HepG2 (cell line): ENCODE measurements at regions not wholly inside any gene's neighbourhood (a gene's known extent, or its start where the extent isn't known, plus 50 kb on each side); places are given as distances from the start of the nearest gene placed in this dataset.

ENCODE experiments used
- ATAC-seq: fragments of 200-7000 bp; cut with Tn5 transposase; 3 replicates; pipeline ENCODE4 v1.9.1; 2020; ENCODE audit warnings: mild to moderate bottlenecking, moderate library complexity
- BruUV-seq: library from RNA; stranded (reverse); fragments of 400-500 nt; replicated peaks from 2 replicates; lab custom pipeline; 2021; lab: Mats Ljungman, UMichigan
- CTCF ChIA-PET: fragments of 300-600 bp; formaldehyde crosslinking; extraction: SDS; loops from one replicate; lab custom pipeline; 2021; ENCODE audit warnings: low total read pairs, inconsistent platforms, low intra/inter-chr PET ratio; lab: Yijun Ruan, JAX
- POLR2A ChIA-PET: fragments of 350-600 bp; sonication (Branson Sonifier 250); formaldehyde crosslinking; loops from one replicate; lab custom pipeline; 2020; ENCODE audit warnings: antibody characterized with exemption, inconsistent platforms; lab: Yijun Ruan, JAX
- DNase-seq: peaks from one replicate; pipeline ENCODE4 v3.0.0-alpha.2; 2015; ENCODE audit warnings: low spot score
- FAIRE-seq: peaks from 3 replicates; lab custom pipeline; 2011; peaks lifted over from hg19 to GRCh38; lab: Jason Lieb, UNC
- H2AFZ ChIP-seq: one replicate; pipeline ENCODE4 v1.6.1; 2011; ENCODE audit warnings: low read length, inconsistent platforms
- H3K27ac ChIP-seq: fragments of 300-600 bp; 3 replicates; pipeline ENCODE4 v1.8.0; 2011; ENCODE audit warnings: mixed run types, mild to moderate bottlenecking, mixed read lengths, low read length, inconsistent platforms; ENCODE audit not compliant: insufficient read depth; ENCODE audit errors: extremely low read length
- H3K27me3 ChIP-seq, 2 experiments: fragments of 200-600 bp in 1 of 2; 2 replicates in 1 of 2; 3 replicates in 1 of 2; pipeline versions ENCODE4 v1.6.0 to v1.8.0; 2011; ENCODE audit warnings: low read length in 2 of 2, mild to moderate bottlenecking in 2 of 2, moderate library complexity in 2 of 2, inconsistent platforms in 1 of 2; ENCODE audit not compliant: insufficient read depth in 2 of 2, control insufficient read depth in 1 of 2
- H3K36me3 ChIP-seq, 2 experiments: fragments of 200-600 bp in 1 of 2; replicated peaks in 1 of 2; 2 replicates in 1 of 2; 3 replicates in 1 of 2; pipeline versions ENCODE4 v1.5.1 to v1.8.0; 2011; ENCODE audit warnings: low read length in 2 of 2, inconsistent platforms in 1 of 2; ENCODE audit not compliant: insufficient read depth in 2 of 2, control insufficient read depth in 1 of 2
- H3K4me1 ChIP-seq: 2 replicates; pipeline ENCODE4 v1.5.1; 2012; ENCODE audit warnings: low read length, inconsistent platforms; ENCODE audit not compliant: insufficient read depth
- H3K4me2 ChIP-seq: 2 replicates; pipeline ENCODE4 v1.6.0; 2011; ENCODE audit warnings: low read depth, low read length, inconsistent platforms
- H3K4me3 ChIP-seq, 3 experiments: fragments of 200-600 bp in 1 of 3; sonication (generic), shearing (Covaris generic) in 1 of 3; replicated peaks in 1 of 3; 2 replicates each; pipeline ENCODE4 v1.5.1; 2011 to 2016; ENCODE audit warnings: low read length in 3 of 3, inconsistent platforms in 2 of 3, low read depth in 2 of 3, mild to moderate bottlenecking in 2 of 3, control low read depth in 1 of 3, mixed read lengths in 1 of 3; ENCODE audit not compliant: insufficient read depth in 1 of 3
- H3K79me2 ChIP-seq: one replicate; pipeline ENCODE4 v1.6.1; 2011; ENCODE audit warnings: low read length, inconsistent platforms; ENCODE audit not compliant: insufficient read depth
- H3K9ac ChIP-seq: 2 replicates; pipeline ENCODE4 v1.6.0; 2011; ENCODE audit warnings: mild to moderate bottlenecking, low read depth, low read length, inconsistent platforms; ENCODE audit not compliant: insufficient read depth
- H3K9me3 ChIP-seq: 2 replicates; pipeline ENCODE4 v1.5.1; 2012; ENCODE audit warnings: mild to moderate bottlenecking, low read length
- H4K20me1 ChIP-seq: 2 replicates; pipeline ENCODE4 v1.6.0; 2011; ENCODE audit warnings: inconsistent platforms, mild to moderate bottlenecking, low read length, moderate library complexity; ENCODE audit not compliant: insufficient read depth
- ASH2L ChIP-seq: fragments of 300-600, 200-600 bp; sonication (generic); IDR thresholded peaks from 2 replicates; pipeline ENCODE4 v1.7.0; 2017; ENCODE audit warnings: low read depth, mild to moderate bottlenecking, moderate library complexity, mixed read lengths, low read length; ENCODE audit not compliant: insufficient read length
- CREM ChIP-seq, 2 experiments: sonication (generic) in 1 of 2; formaldehyde crosslinking in 1 of 2; IDR thresholded peaks; 2 replicates each; pipeline versions ENCODE4 v1.4.0 to v1.6.1; 2016 to 2020; ENCODE audit warnings: antibody characterized with exemption in 1 of 2, mild to moderate bottlenecking in 1 of 2, missing genetic modification reagents in 1 of 2
- FLYWCH1 ChIP-seq: sonication (generic); formaldehyde crosslinking; IDR thresholded peaks from 2 replicates; pipeline ENCODE4 v1.8.1; 2023; ENCODE audit warnings: mild to moderate bottlenecking, missing genetic modification reagents
- GATAD1 ChIP-seq: IDR thresholded peaks from 2 replicates; pipeline ENCODE4 v1.6.1; 2016; ENCODE audit warnings: missing genetic modification reagents, missing compliant biosample characterization
- GLMP ChIP-seq: sonication (generic); formaldehyde crosslinking; IDR thresholded peaks from 2 replicates; pipeline ENCODE4 v1.9.0; 2021; ENCODE audit warnings: missing genetic modification reagents, mild to moderate bottlenecking, borderline replicate concordance
- MIER3 ChIP-seq: IDR thresholded peaks from 2 replicates; pipeline ENCODE4 v1.6.1; 2016; ENCODE audit warnings: missing compliant biosample characterization, borderline replicate concordance
- PHF20 ChIP-seq: sonication (generic); formaldehyde crosslinking; IDR thresholded peaks from 2 replicates; pipeline ENCODE4 v1.5.0; 2020; ENCODE audit warnings: mild to moderate bottlenecking, missing genetic modification reagents
- POLR2AphosphoS5 ChIP-seq: IDR thresholded peaks from 2 replicates; pipeline ENCODE4 v1.6.1; 2012; ENCODE audit warnings: low read depth, low read length
- REL ChIP-seq: sonication (generic); formaldehyde crosslinking; conservative IDR thresholded peaks from 2 replicates; pipeline ENCODE4 v1.8.0; 2022; ENCODE audit warnings: mild to moderate bottlenecking, missing genetic modification reagents, moderate library complexity
- RFX1 ChIP-seq: fragments of 450-650 bp; IDR thresholded peaks from 2 replicates; pipeline ENCODE4 v1.6.1; 2017
- SKI ChIP-seq: fragments of 450-650 bp; IDR thresholded peaks from one replicate; pipeline ENCODE4 v1.6.1; 2018; ENCODE audit warnings: mild to moderate bottlenecking; ENCODE audit not compliant: partially characterized antibody
- SMYD3 ChIP-seq: sonication (generic); formaldehyde crosslinking; IDR thresholded peaks from 2 replicates; pipeline ENCODE4 v1.8.1; 2023; ENCODE audit warnings: mild to moderate bottlenecking, missing genetic modification reagents
- TBP ChIP-seq: sonication (generic); formaldehyde crosslinking; IDR thresholded peaks from 2 replicates; pipeline ENCODE4 v1.5.0; 2020; ENCODE audit warnings: missing genetic modification reagents
- ZFP36L1 ChIP-seq: sonication (generic); formaldehyde crosslinking; IDR thresholded peaks from 2 replicates; pipeline ENCODE4 v1.8.0; 2022; ENCODE audit warnings: mild to moderate bottlenecking, missing genetic modification reagents, moderate library complexity
- ZKSCAN5 ChIP-seq: sonication (generic); formaldehyde crosslinking; IDR thresholded peaks from 2 replicates; pipeline ENCODE4 v1.5.1; 2020; ENCODE audit warnings: mild to moderate bottlenecking, missing genetic modification reagents
- ZNF292 ChIP-seq: sonication (generic); formaldehyde crosslinking; IDR thresholded peaks from 2 replicates; pipeline ENCODE4 v1.8.1; 2022; ENCODE audit warnings: mild to moderate bottlenecking, low read depth, missing genetic modification reagents, borderline replicate concordance
- ZNF747 ChIP-seq: sonication (generic); formaldehyde crosslinking; IDR thresholded peaks from 2 replicates; pipeline ENCODE4 v1.8.1; 2023; ENCODE audit warnings: missing genetic modification reagents, mild to moderate bottlenecking, borderline replicate concordance
- WGBS: methylation state at CpG from one replicate; pipeline ENCODE4 v1.1.6; 2017; ENCODE audit warnings: low lambda C conversion rate; 5-methylcytosine and 5-hydroxymethylcytosine counted together
- in situ Hi-C: cut with HindIII; loops from 2 replicates; pipeline ENCODE4 v1.10.0; 2017; ENCODE audit warnings: low pct_unique_long_range_greater_than_20kb; ENCODE audit not compliant: extremely low pct_ligation_motif_present
- intact Hi-C: fragments of 100-400 bp; cut with micrococcal nuclease; formaldehyde crosslinking; loops from one replicate; pipeline ENCODE4 v1.10.0; 2022; ENCODE audit not compliant: unreplicated experiment

- Histone ChIP-seq H3K9me3 (no peaks in the 10 kb centered on the region), H4K20me1 (no peaks in the 10 kb centered on the region), H3K27ac (no peak overlapping the region), H2AFZ (no peak overlapping the region), H3K79me2 (no peaks in the 10 kb centered on the region), H3K36me3 (no peaks in the 10 kb centered on the region), H3K4me1 (no peaks in the 10 kb centered on the region), H3K4me2 (no peak overlapping the region), H3K9ac (no peak overlapping the region), H3K4me3 (no peak overlapping the region), H3K27me3 (no peaks in the 10 kb centered on the region)
- ChIA-PET CTCF (no interaction called here), POLR2A (no interaction called here)
- DNase-seq (no peak), FAIRE-seq (no peak), ATAC-seq (no peak)
- no peak for TF ChIP-seq FLYWCH1
- TF ChIP-seq TBP (CRISPR knock-in tag): no peak
- TF ChIP-seq GLMP (CRISPR knock-in tag): no peak
- no peak for TF ChIP-seq SMYD3 (CRISPR knock-in tag)
- TF ChIP-seq CREM (IDR thresholded peaks at IDR 0.05): no peak
- TF ChIP-seq CREM (CRISPR knock-in tag; IDR thresholded peaks at IDR 0.05): no peak
- TF ChIP-seq SKI: no peak
- TF ChIP-seq REL (CRISPR knock-in tag): no peak
- TF ChIP-seq GATAD1 (CRISPR knock-in tag): no peak
- no peak for TF ChIP-seq ZNF747
- no peak for TF ChIP-seq ZKSCAN5
- TF ChIP-seq RFX1: no peak
- TF ChIP-seq PHF20 (CRISPR knock-in tag): no peak
- no peak for TF ChIP-seq ZFP36L1 (CRISPR knock-in tag)
- TF ChIP-seq MIER3 (CRISPR knock-in tag): no peak
- no peak for TF ChIP-seq ASH2L
- TF ChIP-seq ZNF292 (CRISPR knock-in tag): no peak
- TF ChIP-seq POLR2AphosphoS5: no peak
- intact Hi-C loops (no loop called here), in situ Hi-C loops (no loop called here)
- WGBS: 7% methylated on average over 3 of the region's 4 CpGs
- no TSS peak for BruUV-seq
These were observed 166.2 kb upstream of the VCX3A start for GRCh38 chrX:6701085-6701484.
